22Rv1 (cell line): ENCODE measurements at regions not wholly inside any gene's neighbourhood (a gene's known extent, or its start where the extent isn't known, plus 50 kb on each side); places are given as distances from the start of the nearest gene placed in this dataset.

Experiments used
- CTCF ChIP-seq: fragments of 450-650 bp; IDR thresholded peaks from 2 replicates; pipeline ENCODE4 v1.5.1; 2017; ENCODE audit warnings: mild to moderate bottlenecking
- ZFX ChIP-seq: fragments of 450-650 bp; IDR thresholded peaks from 2 replicates; pipeline ENCODE4 v1.6.1; 2017; ENCODE audit warnings: antibody characterized with exemption, borderline replicate concordance

GRCh38 chr5:67371924-67372323 is 175.3 kb upstream of the CD180 start:
- no peak for TF ChIP-seq CTCF
- no peak for TF ChIP-seq ZFX
